DND-41 (cell line): ENCODE measurements at regions not wholly inside any gene's neighbourhood (a gene's known extent, or its start where the extent isn't known, plus 50 kb on each side); places are given as distances from the start of the nearest gene placed in this dataset.

Experiments used
- CTCF ChIP-seq: IDR thresholded peaks from 2 replicates; pipeline ENCODE4 v1.5.1; 2012; ENCODE audit warnings: borderline replicate concordance, low read length, moderate library complexity, mild to moderate bottlenecking; ENCODE audit not compliant: poor library complexity, severe bottlenecking; ENCODE audit errors: extremely low read depth
- EZH2 ChIP-seq: IDR thresholded peaks from 3 replicates; pipeline ENCODE4 v1.6.1; 2012; ENCODE audit warnings: borderline replicate concordance, low read depth, mild to moderate bottlenecking, moderate library complexity, low read length, inconsistent platforms; ENCODE audit not compliant: severe bottlenecking

GRCh38 chrX:125520029-125520428 is 200.4 kb downstream of the TEX13C start:
- TF ChIP-seq CTCF (no peak), EZH2 (no peak)
